SK-N-SH (cell line): ENCODE measurements at regions not wholly inside any gene's neighbourhood (a gene's known extent, or its start where the extent isn't known, plus 50 kb on each side); places are given as distances from the start of the nearest gene placed in this dataset.

Source experiments
- CTCF ChIA-PET: fragments of 300-600, 350-600 bp; formaldehyde crosslinking; extraction: SDS; loops from one replicate; lab custom pipeline; 2021; lab: Yijun Ruan, JAX
- POLR2A ChIA-PET: fragments of 350-600 bp; sonication (Branson Sonifier 250); formaldehyde crosslinking; extraction: SDS; loops from one replicate; lab custom pipeline; 2020; ENCODE audit warnings: antibody characterized with exemption, inconsistent platforms; lab: Yijun Ruan, JAX
- DNase-seq: peaks from one replicate; pipeline ENCODE4 v3.0.0; 2012
- H2AFZ ChIP-seq: fragments of 200-600 bp; sonication (generic); 2 replicates; pipeline ENCODE4 v1.8.1; 2016; ENCODE audit warnings: antibody characterized with exemption, mild to moderate bottlenecking, low read depth
- H3F3A ChIP-seq: fragments of 200-600 bp; sonication (generic); replicated peaks from 2 replicates; pipeline ENCODE3; 2016; ENCODE audit warnings: antibody characterized with exemption, mild to moderate bottlenecking; ENCODE audit not compliant: insufficient read depth
- H3K27ac ChIP-seq, 2 experiments: fragments of 200-500 bp in 1 of 2; fragments of 200-600 bp in 1 of 2; sonication (Bioruptor generic) in 1 of 2; sonication (generic), shearing (Covaris generic) in 1 of 2; 2 replicates each; pipeline versions ENCODE4 v1.5.1 to v1.6.1; 2014 to 2016; ENCODE audit warnings: low read depth in 2 of 2, inconsistent platforms in 1 of 2, low read length in 1 of 2, mild to moderate bottlenecking in 1 of 2, mixed read lengths in 1 of 2
- H3K27me3 ChIP-seq: fragments of 200-600 bp; sonication (generic), shearing (Covaris generic); 2 replicates; pipeline ENCODE4 v1.6.1; 2016; ENCODE audit warnings: mixed run types; ENCODE audit not compliant: insufficient read depth
- H3K36me3 ChIP-seq, 2 experiments: fragments of 200-500 bp in 1 of 2; fragments of 200-600 bp in 1 of 2; sonication (Bioruptor generic) in 1 of 2; sonication (generic) in 1 of 2; replicated peaks in 1 of 2; 2 replicates each; pipeline versions ENCODE3 to v1.5.1; 2014 to 2016; ENCODE audit warnings: low read length in 1 of 2, mild to moderate bottlenecking in 1 of 2; ENCODE audit not compliant: insufficient read depth in 2 of 2, control insufficient read depth in 1 of 2
- H3K4me1 ChIP-seq, 2 experiments: fragments of 200-500 bp in 1 of 2; fragments of 200-600 bp in 1 of 2; sonication (Bioruptor generic) in 1 of 2; sonication (generic), shearing (Covaris generic) in 1 of 2; 2 replicates each; pipeline versions ENCODE4 v1.5.1 to v1.6.1; 2014 to 2016; ENCODE audit warnings: low read depth in 1 of 2, low read length in 1 of 2, mixed run types in 1 of 2; ENCODE audit not compliant: insufficient read depth in 2 of 2, control insufficient read depth in 1 of 2
- H3K4me2 ChIP-seq: fragments of 200-600 bp; sonication (generic), shearing (Covaris generic); 2 replicates; pipeline ENCODE4 v1.6.1; 2017; ENCODE audit warnings: mixed run types
- H3K4me3 ChIP-seq, 2 experiments: fragments of 200-500 bp in 1 of 2; fragments of 200-600 bp in 1 of 2; sonication (Bioruptor generic) in 1 of 2; sonication (generic), shearing (Covaris generic) in 1 of 2; 2 replicates each; pipeline versions ENCODE4 v1.5.1 to v1.8.1; 2014 to 2016; ENCODE audit warnings: low read depth in 2 of 2, inconsistent platforms in 1 of 2, low read length in 1 of 2, mild to moderate bottlenecking in 1 of 2, mixed read lengths in 1 of 2, moderate library complexity in 1 of 2
- H3K79me2 ChIP-seq: fragments of 200-600 bp; sonication (generic); 2 replicates; pipeline ENCODE4 v1.8.1; 2017; ENCODE audit warnings: mild to moderate bottlenecking; ENCODE audit not compliant: insufficient read depth
- H3K9ac ChIP-seq: fragments of 200-600 bp; sonication (generic); 2 replicates; pipeline ENCODE4 v1.6.1; 2017; ENCODE audit warnings: mixed run types
- H3K9me2 ChIP-seq: fragments of 200-600 bp; sonication (generic); 2 replicates; pipeline ENCODE4 v1.6.1; 2017; ENCODE audit warnings: mixed run types
- H3K9me3 ChIP-seq: fragments of 200-600 bp; sonication (generic); 2 replicates; pipeline ENCODE4 v1.6.1; 2017; ENCODE audit warnings: mixed run types, mild to moderate bottlenecking, moderate library complexity
- H4K20me1 ChIP-seq: fragments of 200-600 bp; sonication (generic); 2 replicates; pipeline ENCODE4 v1.6.1; 2017; ENCODE audit warnings: mild to moderate bottlenecking, mixed run types; ENCODE audit not compliant: insufficient read depth
- CHD2 ChIP-seq: fragments of 150-350 bp; IDR thresholded peaks from 2 replicates; pipeline ENCODE4 v1.6.1; 2018; ENCODE audit warnings: low read length; ENCODE audit not compliant: partially characterized antibody
- EP300 ChIP-seq, 2 experiments: IDR thresholded peaks; 2 replicates each; pipeline versions ENCODE4 v1.4.0 to v1.6.1; 2012; ENCODE audit warnings: borderline replicate concordance in 1 of 2, low read depth in 1 of 2, low read length in 1 of 2
- FOXJ3 ChIP-seq: sonication (generic); formaldehyde crosslinking; IDR thresholded peaks from 2 replicates; pipeline ENCODE4 v1.5.1; 2020; ENCODE audit warnings: mild to moderate bottlenecking, missing genetic modification reagents
- FOXM1 ChIP-seq: IDR thresholded peaks from 2 replicates; pipeline ENCODE4 v1.4.0; 2012; ENCODE audit warnings: low read depth, mild to moderate bottlenecking
- GABPA ChIP-seq: IDR thresholded peaks from 2 replicates; pipeline ENCODE4 v1.4.0; 2012; ENCODE audit warnings: low read depth, mild to moderate bottlenecking
- GATA2 ChIP-seq: sonication (generic); formaldehyde crosslinking; IDR thresholded peaks from 2 replicates; pipeline ENCODE4 v1.5.0; 2020; ENCODE audit warnings: mild to moderate bottlenecking, missing genetic modification reagents
- NFIC ChIP-seq: IDR thresholded peaks from 2 replicates; pipeline ENCODE4 v1.4.0; 2012; ENCODE audit warnings: borderline replicate concordance
- NRF1 ChIP-seq: IDR thresholded peaks from 2 replicates; pipeline ENCODE4 v1.6.1; 2012; ENCODE audit warnings: low read depth, mild to moderate bottlenecking, low read length
- RCOR1 ChIP-seq: fragments of 150-350 bp; IDR thresholded peaks from 2 replicates; pipeline ENCODE4 v1.6.1; 2017; ENCODE audit warnings: antibody characterized with exemption, low read length
- RXRA ChIP-seq: IDR thresholded peaks from 2 replicates; pipeline ENCODE4 v1.4.0; 2012; ENCODE audit warnings: low read depth, mild to moderate bottlenecking, borderline replicate concordance
- SIN3A ChIP-seq: IDR thresholded peaks from 2 replicates; pipeline ENCODE4 v1.6.1; 2012; ENCODE audit warnings: low read depth, mild to moderate bottlenecking, low read length, moderate library complexity, borderline replicate concordance
- TAF1 ChIP-seq: IDR thresholded peaks from 2 replicates; pipeline ENCODE4 v1.6.1; 2012; ENCODE audit warnings: low read depth, mild to moderate bottlenecking, low read length, moderate library complexity, borderline replicate concordance
- TCF12 ChIP-seq: IDR thresholded peaks from 2 replicates; pipeline ENCODE4 v1.4.0; 2012
- TEAD4 ChIP-seq: IDR thresholded peaks from 2 replicates; pipeline ENCODE4 v1.4.0; 2012; ENCODE audit warnings: mild to moderate bottlenecking, borderline replicate concordance; ENCODE audit not compliant: insufficient read depth
- YY1 ChIP-seq: IDR thresholded peaks from 2 replicates; pipeline ENCODE4 v1.4.0; 2012; ENCODE audit warnings: low read depth, mild to moderate bottlenecking
- WGBS: methylation state at CpG from one replicate; pipeline ENCODE4 v1.1.6; 2017; ENCODE audit warnings: low lambda C conversion rate; 5-methylcytosine and 5-hydroxymethylcytosine counted together
- TF ChIP-seq, protein P1 (sequence below): fragments of 150-350 bp; IDR thresholded peaks from 2 replicates; pipeline ENCODE4 v1.6.1; 2016; ENCODE audit warnings: mild to moderate bottlenecking, low read depth, low read length
- TF ChIP-seq, protein P2 (sequence below): fragments of 200-600 bp; sonication (generic); IDR thresholded peaks from 2 replicates; pipeline ENCODE4 v1.6.1; 2017; ENCODE audit warnings: antibody characterized with exemption, mild to moderate bottlenecking, moderate library complexity
- TF ChIP-seq, protein P3 (sequence below): IDR thresholded peaks from 2 replicates; pipeline ENCODE4 v1.4.0; 2012; ENCODE audit warnings: low read depth, borderline replicate concordance
- TF ChIP-seq, protein P4 (sequence below): fragments of 150-350 bp; IDR thresholded peaks from 2 replicates; pipeline ENCODE4 v1.6.1; 2017; ENCODE audit warnings: antibody characterized with exemption, low read length, low read depth, borderline replicate concordance

DNA sequence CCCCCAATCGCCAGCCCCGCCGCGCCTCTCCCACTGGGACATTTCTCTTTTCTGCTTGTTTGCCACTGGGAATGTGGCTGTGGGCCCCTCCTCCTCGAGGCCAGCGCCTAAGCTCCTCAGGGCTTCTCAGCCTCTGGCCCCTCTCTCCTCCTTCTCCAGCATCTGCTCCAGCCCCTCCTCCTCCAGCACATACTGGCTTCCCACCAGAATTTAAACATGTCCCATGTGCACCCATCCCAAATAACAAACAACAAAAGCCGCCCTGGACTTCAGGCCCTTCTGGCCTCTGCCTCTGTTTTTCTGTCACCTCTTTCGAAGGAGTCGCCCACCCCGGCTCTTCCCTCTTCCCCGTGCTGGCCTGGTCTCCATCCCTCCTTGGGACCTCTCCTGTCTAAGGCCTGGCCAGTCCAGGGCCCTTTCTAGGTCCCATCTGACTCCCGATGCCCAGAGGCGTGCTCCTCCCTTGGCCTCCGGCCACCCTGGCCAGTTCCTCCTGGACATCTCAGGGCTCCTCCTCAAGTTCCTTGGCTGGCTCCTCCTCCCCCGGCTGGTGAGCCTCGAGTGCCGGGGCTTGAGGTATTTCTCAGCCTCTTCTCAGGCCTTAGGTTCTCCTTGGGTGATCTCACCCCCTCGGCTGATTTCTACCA lies 94.6 kb upstream of the SLC6A6 start:
- Histone ChIP-seq H4K20me1 (no peaks in the 10 kb centered on the region), H3K27me3 (peaks cover 7% of the 10 kb centered on the region), H3K4me3 (no peak overlapping the region), H2AFZ (no peak overlapping the region), H3K9ac (no peak overlapping the region), H3K4me2 (no peak overlapping the region), H3K9me3 (no peaks in the 10 kb centered on the region), H3K27ac (no peak overlapping the region), H3F3A (no peaks in the 10 kb centered on the region), H3K79me2 (no peaks in the 10 kb centered on the region), H3K36me3 (no peaks in the 10 kb centered on the region), H3K9me2 (no peaks in the 10 kb centered on the region), H3K4me1 (peaks cover 0 to 10% of the 10 kb centered on the region in 2 experiments; a peak in 1 of 4 replicates)
- TF ChIP-seq RCOR1 (no peak), YY1 (no peak), GABPA (no peak), TEAD4 (no peak), CHD2 (no peak), FOXJ3 (CRISPR knock-in tag) (no peak)
- TF ChIP-seq, protein P1, sequence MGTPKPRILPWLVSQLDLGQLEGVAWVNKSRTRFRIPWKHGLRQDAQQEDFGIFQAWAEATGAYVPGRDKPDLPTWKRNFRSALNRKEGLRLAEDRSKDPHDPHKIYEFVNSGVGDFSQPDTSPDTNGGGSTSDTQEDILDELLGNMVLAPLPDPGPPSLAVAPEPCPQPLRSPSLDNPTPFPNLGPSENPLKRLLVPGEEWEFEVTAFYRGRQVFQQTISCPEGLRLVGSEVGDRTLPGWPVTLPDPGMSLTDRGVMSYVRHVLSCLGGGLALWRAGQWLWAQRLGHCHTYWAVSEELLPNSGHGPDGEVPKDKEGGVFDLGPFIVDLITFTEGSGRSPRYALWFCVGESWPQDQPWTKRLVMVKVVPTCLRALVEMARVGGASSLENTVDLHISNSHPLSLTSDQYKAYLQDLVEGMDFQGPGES: no peak
- 64% methylated on average over 18 of the region's 18 CpGs for WGBS
- CTCF ChIA-PET: interaction anchor here (0.8 to 2.8 kb wide), 2 partner anchors 9 to 47 kb away, joined by 3 to 10 read pairs; no protein-coding TSS in a partner anchor
- DNase-seq: no peak
- POLR2A ChIA-PET: no interaction called here

DNA sequence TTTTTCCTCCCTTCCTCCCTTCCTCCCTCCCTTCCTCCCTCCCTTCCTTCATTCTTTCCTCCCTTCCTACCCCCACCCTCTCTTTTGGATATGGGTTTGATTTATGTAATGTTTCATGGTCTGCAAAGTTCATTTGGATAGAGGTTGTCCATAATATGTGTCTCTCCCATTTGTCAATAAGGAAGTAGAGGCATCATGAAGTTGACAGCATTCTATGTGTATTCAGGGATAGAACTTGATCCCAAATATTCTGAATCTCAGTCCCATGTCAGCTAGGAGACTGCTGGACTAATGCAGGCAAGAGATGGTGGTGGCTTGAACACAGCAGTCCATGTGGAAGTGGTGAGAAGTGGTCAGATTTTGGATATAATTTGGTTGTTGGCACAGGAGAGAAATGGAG lies 90.7 kb upstream of the SLC6A6 start:
- Histone ChIP-seq H3K9me3 (no peaks in the 10 kb centered on the region), H4K20me1 (no peaks in the 10 kb centered on the region), H3K4me1 (peaks cover 0 to 3% of the 10 kb centered on the region in 2 experiments; a peak in 1 of 4 replicates), H3K27ac (no peak overlapping the region), H3K4me3 (no peak overlapping the region), H3K4me2 (no peak overlapping the region), H3F3A (no peaks in the 10 kb centered on the region), H3K9ac (no peak overlapping the region), H3K27me3 (peaks cover 31% of the 10 kb centered on the region), H3K36me3 (no peaks in the 10 kb centered on the region), H2AFZ (no peak overlapping the region), H3K9me2 (no peaks in the 10 kb centered on the region), H3K79me2 (no peaks in the 10 kb centered on the region)
- ChIA-PET POLR2A (no interaction called here), CTCF (no interaction called here)
- no peak for DNase-seq
- TF ChIP-seq SIN3A: no peak
- TF ChIP-seq, protein P2, sequence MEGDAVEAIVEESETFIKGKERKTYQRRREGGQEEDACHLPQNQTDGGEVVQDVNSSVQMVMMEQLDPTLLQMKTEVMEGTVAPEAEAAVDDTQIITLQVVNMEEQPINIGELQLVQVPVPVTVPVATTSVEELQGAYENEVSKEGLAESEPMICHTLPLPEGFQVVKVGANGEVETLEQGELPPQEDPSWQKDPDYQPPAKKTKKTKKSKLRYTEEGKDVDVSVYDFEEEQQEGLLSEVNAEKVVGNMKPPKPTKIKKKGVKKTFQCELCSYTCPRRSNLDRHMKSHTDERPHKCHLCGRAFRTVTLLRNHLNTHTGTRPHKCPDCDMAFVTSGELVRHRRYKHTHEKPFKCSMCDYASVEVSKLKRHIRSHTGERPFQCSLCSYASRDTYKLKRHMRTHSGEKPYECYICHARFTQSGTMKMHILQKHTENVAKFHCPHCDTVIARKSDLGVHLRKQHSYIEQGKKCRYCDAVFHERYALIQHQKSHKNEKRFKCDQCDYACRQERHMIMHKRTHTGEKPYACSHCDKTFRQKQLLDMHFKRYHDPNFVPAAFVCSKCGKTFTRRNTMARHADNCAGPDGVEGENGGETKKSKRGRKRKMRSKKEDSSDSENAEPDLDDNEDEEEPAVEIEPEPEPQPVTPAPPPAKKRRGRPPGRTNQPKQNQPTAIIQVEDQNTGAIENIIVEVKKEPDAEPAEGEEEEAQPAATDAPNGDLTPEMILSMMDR: no peak
- TF ChIP-seq TCF12: no peak
- TF ChIP-seq NRF1: no peak
- TF ChIP-seq GATA2 (CRISPR knock-in tag): no peak
- TF ChIP-seq, protein P3, sequence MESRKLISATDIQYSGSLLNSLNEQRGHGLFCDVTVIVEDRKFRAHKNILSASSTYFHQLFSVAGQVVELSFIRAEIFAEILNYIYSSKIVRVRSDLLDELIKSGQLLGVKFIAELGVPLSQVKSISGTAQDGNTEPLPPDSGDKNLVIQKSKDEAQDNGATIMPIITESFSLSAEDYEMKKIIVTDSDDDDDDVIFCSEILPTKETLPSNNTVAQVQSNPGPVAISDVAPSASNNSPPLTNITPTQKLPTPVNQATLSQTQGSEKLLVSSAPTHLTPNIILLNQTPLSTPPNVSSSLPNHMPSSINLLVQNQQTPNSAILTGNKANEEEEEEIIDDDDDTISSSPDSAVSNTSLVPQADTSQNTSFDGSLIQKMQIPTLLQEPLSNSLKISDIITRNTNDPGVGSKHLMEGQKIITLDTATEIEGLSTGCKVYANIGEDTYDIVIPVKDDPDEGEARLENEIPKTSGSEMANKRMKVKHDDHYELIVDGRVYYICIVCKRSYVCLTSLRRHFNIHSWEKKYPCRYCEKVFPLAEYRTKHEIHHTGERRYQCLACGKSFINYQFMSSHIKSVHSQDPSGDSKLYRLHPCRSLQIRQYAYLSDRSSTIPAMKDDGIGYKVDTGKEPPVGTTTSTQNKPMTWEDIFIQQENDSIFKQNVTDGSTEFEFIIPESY: no peak
- TF ChIP-seq NFIC: no peak
- no peak for TF ChIP-seq FOXM1
- TF ChIP-seq, protein P4, sequence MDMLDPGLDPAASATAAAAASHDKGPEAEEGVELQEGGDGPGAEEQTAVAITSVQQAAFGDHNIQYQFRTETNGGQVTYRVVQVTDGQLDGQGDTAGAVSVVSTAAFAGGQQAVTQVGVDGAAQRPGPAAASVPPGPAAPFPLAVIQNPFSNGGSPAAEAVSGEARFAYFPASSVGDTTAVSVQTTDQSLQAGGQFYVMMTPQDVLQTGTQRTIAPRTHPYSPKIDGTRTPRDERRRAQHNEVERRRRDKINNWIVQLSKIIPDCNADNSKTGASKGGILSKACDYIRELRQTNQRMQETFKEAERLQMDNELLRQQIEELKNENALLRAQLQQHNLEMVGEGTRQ: no peak
- TF ChIP-seq CHD2: no peak
- TF ChIP-seq, protein P1: no peak
- TF ChIP-seq TAF1: no peak
- no peak for TF ChIP-seq RXRA
- no peak for TF ChIP-seq EP300 (IDR thresholded peaks at IDR 0.05; ENCODE audit: borderline replicate concordance in 1 of 2, low read depth in 1 of 2, low read length in 1 of 2)
